Neutrophil (primary cell): ENCODE measurements at regions not wholly inside any gene's neighbourhood (a gene's known extent, or its start where the extent isn't known, plus 50 kb on each side); places are given as distances from the start of the nearest gene placed in this dataset.
"Not testable (repeated sequence)": the region's sequence is repeated elsewhere in the genome, so short reads cannot be mapped to it uniquely, and the experiment has no call there.

Experiments used
- H3K27ac ChIP-seq: fragments of 200-600 bp; sonication (generic); 2 replicates; pipeline ENCODE4 v1.5.1; 2016; ENCODE audit warnings: mild to moderate bottlenecking, moderate library complexity
- H3K27me3 ChIP-seq: fragments of 200-600 bp; sonication (generic); 2 replicates; pipeline ENCODE4 v1.6.0; 2016; ENCODE audit warnings: mild to moderate bottlenecking
- H3K36me3 ChIP-seq: fragments of 200-600 bp; sonication (generic); 2 replicates; pipeline ENCODE4 v1.5.1; 2017
- H3K4me1 ChIP-seq, 2 experiments: fragments of 200-600 bp in 1 of 2; sonication (generic) in 1 of 2; 1 replicate in 1 of 2; 2 replicates in 1 of 2; pipeline versions ENCODE4 v1.5.1 to v1.6.1; 2013 to 2016; ENCODE audit warnings: low read depth in 1 of 2, low read length in 1 of 2, mild to moderate bottlenecking in 1 of 2, moderate library complexity in 1 of 2; ENCODE audit not compliant: control insufficient read depth in 1 of 2, insufficient read depth in 1 of 2
- H3K4me3 ChIP-seq, 2 experiments: fragments of 200-600 bp in 1 of 2; sonication (generic) in 1 of 2; 1 replicate in 1 of 2; 2 replicates in 1 of 2; pipeline ENCODE4 v1.5.1; 2013 to 2016; ENCODE audit warnings: low read depth in 1 of 2, low read length in 1 of 2, mild to moderate bottlenecking in 1 of 2, moderate library complexity in 1 of 2
- H3K9me3 ChIP-seq: fragments of 200-600 bp; sonication (generic); 2 replicates; pipeline ENCODE4 v1.5.1; 2016
- CTCF ChIP-seq: fragments of 200-600 bp; sonication (generic); IDR thresholded peaks from 2 replicates; pipeline ENCODE4 v1.5.1; 2016; ENCODE audit warnings: antibody characterized with exemption

DNA sequence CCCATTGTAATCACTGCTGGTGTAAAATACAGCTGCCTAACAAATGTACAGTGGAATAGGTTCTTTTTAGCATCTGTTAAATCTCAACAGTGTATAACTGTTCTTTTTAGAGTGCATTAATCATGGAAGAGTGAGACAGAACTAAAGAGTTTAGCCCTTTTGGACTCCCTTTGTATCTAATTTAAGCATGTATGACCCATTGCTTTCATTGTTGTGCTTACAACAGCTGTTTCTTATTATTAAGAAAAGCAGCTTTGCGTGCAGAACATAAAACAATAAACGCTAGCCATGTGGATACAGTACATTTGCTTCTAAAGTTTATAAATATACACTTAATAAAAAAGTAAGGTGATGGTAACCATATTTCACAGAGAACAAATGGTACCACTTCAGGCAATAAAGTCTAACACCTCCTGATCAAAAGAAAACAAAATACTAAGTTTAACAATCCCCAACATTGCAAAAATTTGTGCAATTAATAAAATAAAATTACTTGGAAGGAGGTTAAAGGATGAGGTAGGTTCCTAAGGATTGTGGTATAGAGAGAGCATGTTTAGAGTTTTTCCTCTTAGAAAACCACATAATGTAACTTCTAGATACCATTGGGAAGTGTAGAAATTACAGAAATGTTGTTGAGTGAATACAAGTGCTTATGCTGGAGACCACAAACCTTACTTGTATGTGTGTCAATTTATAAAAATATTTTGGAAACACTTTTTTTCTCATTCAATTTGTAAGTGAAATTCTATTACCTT is 448.7 kb downstream of the SLC6A15 start:
- no peaks in the 10 kb centered on the region for H3K4me1 ChIP-seq
- no peak for TF ChIP-seq CTCF
- no peaks in the 10 kb centered on the region for H3K27me3 ChIP-seq
- no peaks in the 10 kb centered on the region for H3K36me3 ChIP-seq
- H3K4me3 ChIP-seq, result no peak overlapping the region
- H3K27ac ChIP-seq, result no peak overlapping the region
- H3K9me3 ChIP-seq, result no peaks in the 10 kb centered on the region

DNA sequence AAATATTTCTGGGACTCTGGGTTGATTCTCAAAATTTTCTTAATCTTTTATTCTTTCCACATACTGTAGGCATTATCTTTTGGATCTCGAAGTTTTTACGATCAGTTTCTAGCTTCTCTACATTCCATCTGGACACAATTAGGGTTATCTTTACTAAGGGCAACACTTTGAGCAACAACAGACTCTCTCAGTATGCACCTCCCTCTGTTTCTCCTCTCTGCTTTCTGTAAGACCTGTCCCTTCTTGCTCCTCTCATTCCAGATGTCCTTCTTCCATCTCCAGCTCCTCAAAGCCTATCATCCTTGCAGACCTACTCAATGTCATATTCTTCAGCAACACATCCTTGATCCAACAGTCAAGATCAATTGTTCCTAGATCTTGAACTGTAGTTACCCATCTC is 457.0 kb downstream of the SLC6A15 start:
- Histone ChIP-seq H3K4me1 (no peaks in the 10 kb centered on the region), H3K4me3 (no peak overlapping the region), H3K36me3 (no peaks in the 10 kb centered on the region), H3K27ac (no peak overlapping the region), H3K9me3 (no peaks in the 10 kb centered on the region), H3K27me3 (no peaks in the 10 kb centered on the region)
- no peak for TF ChIP-seq CTCF

DNA sequence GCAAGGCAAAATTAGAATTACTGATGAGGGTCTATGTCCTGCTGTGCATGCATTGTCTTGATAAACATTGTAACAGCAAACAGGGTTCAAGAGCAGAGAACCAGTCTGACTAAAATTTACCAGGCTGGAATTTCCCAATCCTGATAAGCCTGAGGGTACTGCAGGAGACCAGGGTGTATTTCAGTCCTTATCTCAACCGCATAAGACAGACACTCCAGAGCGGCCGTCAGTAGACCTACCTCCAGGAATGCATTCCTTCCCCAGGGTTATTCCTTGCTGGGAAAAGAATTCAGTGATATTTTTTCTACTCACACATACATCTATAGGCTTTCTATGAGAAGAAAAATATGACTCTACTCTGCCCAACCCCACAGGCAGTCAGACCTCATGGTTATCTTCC is 466.1 kb downstream of the SLC6A15 start:
- not testable (repeated sequence) for H3K27ac ChIP-seq, H3K27me3 ChIP-seq, H3K4me1 ChIP-seq

DNA sequence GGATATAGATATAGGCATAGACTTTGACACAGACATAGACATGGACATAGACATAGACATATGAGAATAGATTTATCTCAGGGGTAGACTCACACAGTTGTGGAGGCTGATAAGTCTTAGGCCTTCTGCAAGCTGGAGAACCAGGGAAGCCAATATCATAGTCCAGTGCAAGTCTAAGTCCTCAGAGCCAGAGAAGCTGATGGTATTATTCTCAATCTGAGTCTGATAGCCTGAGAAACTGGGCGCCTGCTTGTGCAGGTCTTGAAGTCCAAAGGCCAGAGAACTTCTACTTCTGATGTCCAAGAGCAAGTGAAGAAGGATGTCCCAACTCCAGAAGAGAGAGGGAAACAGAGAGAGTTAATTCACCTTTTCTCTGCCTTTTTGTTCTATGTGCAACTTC is 476.5 kb downstream of the SLC6A15 start:
- Histone ChIP-seq H3K27ac (no peak overlapping the region), H3K4me1 (no peaks in the 10 kb centered on the region), H3K4me3 (no peak overlapping the region), H3K9me3 (no peaks in the 10 kb centered on the region), H3K36me3 (no peaks in the 10 kb centered on the region), H3K27me3 (no peaks in the 10 kb centered on the region)
- TF ChIP-seq CTCF, result no peak

More for the DNA sequence above, 466.1 kb downstream of the SLC6A15 start:
- H3K36me3 ChIP-seq, H3K9me3 ChIP-seq, H3K4me3 ChIP-seq: not testable (repeated sequence)

DNA sequence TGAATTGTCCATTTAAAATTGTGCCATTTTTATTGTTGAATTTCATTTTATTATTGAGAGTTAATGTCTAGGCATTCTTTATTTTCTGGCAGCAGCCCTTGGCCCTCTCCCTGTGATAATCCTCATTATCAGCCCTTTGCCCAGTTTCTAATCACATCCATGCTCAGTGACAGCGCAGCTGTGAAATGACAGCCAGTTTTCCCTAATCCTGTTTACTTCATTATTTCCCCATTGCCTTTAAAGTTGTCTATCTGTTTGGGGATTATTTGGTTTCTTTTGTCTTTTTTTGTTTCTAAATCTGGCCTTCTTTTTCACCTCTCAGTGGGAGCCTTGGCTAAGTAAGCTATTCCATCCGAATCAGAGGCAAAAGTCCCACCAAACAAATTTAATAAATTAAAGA is 476.9 kb downstream of the SLC6A15 start:
- no peaks in the 10 kb centered on the region for H3K36me3 ChIP-seq
- H3K9me3 ChIP-seq, result no peaks in the 10 kb centered on the region
- no peak for TF ChIP-seq CTCF

GRCh38 chr12:84422340-84422739 is 490.3 kb downstream of the SLC6A15 start:
- no peaks in the 10 kb centered on the region for H3K27me3 ChIP-seq
- no peak overlapping the region for H3K4me3 ChIP-seq
- no peak overlapping the region for H3K27ac ChIP-seq
- no peak for TF ChIP-seq CTCF
- no peaks in the 10 kb centered on the region for H3K36me3 ChIP-seq
- H3K9me3 ChIP-seq, result no peaks in the 10 kb centered on the region
- H3K4me1 ChIP-seq, result no peaks in the 10 kb centered on the region

More for the DNA sequence above, 476.9 kb downstream of the SLC6A15 start:
- Histone ChIP-seq H3K4me1 (no peaks in the 10 kb centered on the region), H3K4me3 (no peak overlapping the region), H3K27ac (no peak overlapping the region), H3K27me3 (no peaks in the 10 kb centered on the region)
